ENCODE measurements at regions not wholly inside any gene's neighbourhood (a gene's known extent, or its start where the extent isn't known, plus 50 kb on each side); places are given as distances from the start of the nearest gene placed in this dataset.

GRCh38 chr20:55174635-55175034 lies 699.2 kb downstream of the DOK5 start (continued):
- TF ChIP-seq ZNF462 (CRISPR knock-in tag; IDR thresholded peaks at IDR 0.05) (no peak), ZNF114 (CRISPR knock-in tag; IDR thresholded peaks at IDR 0.05) (no peak)

DNA sequence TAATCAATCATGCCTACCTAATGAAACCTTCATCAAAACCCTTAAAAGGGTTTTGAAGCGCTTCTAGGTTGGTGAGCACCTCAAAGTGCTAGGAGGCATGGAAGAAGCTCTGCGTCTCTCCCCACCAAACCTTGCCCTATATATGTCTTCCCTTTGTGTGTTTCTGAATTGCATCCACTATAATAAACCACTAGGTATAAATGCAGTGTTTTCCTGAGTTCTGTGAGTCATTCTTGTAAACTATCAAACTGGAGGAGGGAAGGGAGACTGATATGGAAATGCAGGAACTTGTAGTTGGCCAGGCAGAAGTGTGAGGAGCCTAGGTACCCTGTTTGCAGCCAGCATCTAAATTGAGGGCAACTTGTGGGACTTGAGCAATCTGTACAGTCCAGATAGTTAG lies 698.8 kb downstream of the DOK5 start:
- no peak overlapping the region for H3K4me3 Mint-ChIP-seq
- H3K27ac Mint-ChIP-seq: no peak overlapping the region
- no peaks in the 10 kb centered on the region for H3K27me3 ChIP-seq (ENCODE audit: insufficient read depth)
- no peaks in the 10 kb centered on the region for H3K4me1 Mint-ChIP-seq
- no peaks in the 10 kb centered on the region for H3F3A ChIP-seq (replicated peaks; ENCODE audit: low read depth)
- ATAC-seq (no peak), DNase-seq (ENCODE audit: low spot score) (no peak)
- H3K27me3 Mint-ChIP-seq (ENCODE audit: insufficient read depth, low read depth, poor library complexity): no peaks in the 10 kb centered on the region
- H4K20me1 ChIP-seq (replicated peaks; ENCODE audit: insufficient read depth): no peaks in the 10 kb centered on the region
- H3K9me3 Mint-ChIP-seq: peaks cover 84% of the 10 kb centered on the region
- H3K36me3 Mint-ChIP-seq (ENCODE audit: low read depth): peaks cover 18% of the 10 kb centered on the region; the same call in 2 of the 3 replicates
- H3K36me3 ChIP-seq (ENCODE audit: insufficient read depth): 0 out of 2 replicates have a peak, but pooled peaks cover 6% of the 10 kb centered on the region
- no peaks in the 10 kb centered on the region for H3K79me2 ChIP-seq (replicated peaks; ENCODE audit: insufficient read depth)
- H3K4me2 ChIP-seq: no peak overlapping the region
- H2AFZ ChIP-seq: no peak overlapping the region
- no peak overlapping the region for H3K4me3 ChIP-seq
- no peaks in the 10 kb centered on the region for H3K9me2 ChIP-seq (ENCODE audit: insufficient read depth)
- no peaks in the 10 kb centered on the region for H3K4me1 ChIP-seq (ENCODE audit: insufficient read depth)
- H3K27ac ChIP-seq (ENCODE audit: low read depth): no peak overlapping the region
- TF ChIP-seq CREB1 (CRISPR knock-in tag; IDR thresholded peaks at IDR 0.05; ENCODE audit: low read depth) (no peak), POLR2AphosphoS5 (IDR thresholded peaks at IDR 0.05; ENCODE audit: low read depth) (no peak), REST (IDR thresholded peaks at IDR 0.05; ENCODE audit: unreplicated experiment) (no peak), ZNF331 (CRISPR knock-in tag; IDR thresholded peaks at IDR 0.05; ENCODE audit: low read depth) (no peak), ZNF114 (CRISPR knock-in tag; IDR thresholded peaks at IDR 0.05) (no peak), ZNF462 (CRISPR knock-in tag; IDR thresholded peaks at IDR 0.05) (no peak)

Measured in GM23338 (cell line).